ENCODE measurements at regions not wholly inside any gene's neighbourhood (a gene's known extent, or its start where the extent isn't known, plus 50 kb on each side); places are given as distances from the start of the nearest gene placed in this dataset.

GRCh38 chr15:87712211-87712610 lies 544.3 kb downstream of the NTRK3 start:
- Histone ChIP-seq H3K4me3 (replicated peaks in 1 of 3; ENCODE audit: insufficient read depth in 1 of 3, low read depth in 2 of 3, low read length in 3 of 3) (no peak overlapping the region), H3K79me2 (ENCODE audit: insufficient read depth, low read length) (no peaks in the 10 kb centered on the region), H3K4me2 (ENCODE audit: low read depth, low read length) (no peak overlapping the region), H4K20me1 (ENCODE audit: insufficient read depth, low read length) (no peaks in the 10 kb centered on the region), H3K4me1 (ENCODE audit: insufficient read depth, low read length) (no peaks in the 10 kb centered on the region), H3K9ac (ENCODE audit: insufficient read depth, low read depth, low read length) (no peak overlapping the region), H3K9me3 (ENCODE audit: low read length) (peaks cover 71% of the 10 kb centered on the region), H3K36me3 (replicated peaks in 1 of 2; ENCODE audit: control insufficient read depth in 1 of 2, insufficient read depth in 2 of 2, low read length in 2 of 2) (no peaks in the 10 kb centered on the region), H3K27me3 (ENCODE audit: control insufficient read depth in 1 of 2, insufficient read depth in 2 of 2, low read length in 2 of 2) (no peaks in the 10 kb centered on the region), H2AFZ (ENCODE audit: low read length) (no peak overlapping the region), H3K27ac (ENCODE audit: extremely low read length, insufficient read depth, low read length) (no peak overlapping the region)
- intact Hi-C loops (cut with micrococcal nuclease; ENCODE audit: unreplicated experiment) = no loop called here
- POLR2A ChIA-PET = no interaction called here
- TF ChIP-seq DNMT3B (CRISPR knock-in tag; conservative IDR thresholded peaks at IDR 0.05) (no peak), ZNF34 (CRISPR knock-in tag; IDR thresholded peaks at IDR 0.05; ENCODE audit: borderline replicate concordance) (no peak), ZNF274 (CRISPR knock-in tag; IDR thresholded peaks at IDR 0.05) (no peak), RFX3 (CRISPR knock-in tag; IDR thresholded peaks at IDR 0.05) (no peak), ZNF432 (CRISPR knock-in tag; IDR thresholded peaks at IDR 0.05; ENCODE audit: borderline replicate concordance) (no peak), MIER3 (CRISPR knock-in tag; IDR thresholded peaks at IDR 0.05; ENCODE audit: borderline replicate concordance) (no peak)
- WGBS (ENCODE audit: low lambda C conversion rate) = 0% methylated on average over 1 of the region's 2 CpGs
- DNase-seq (ENCODE audit: low spot score) (no peak), FAIRE-seq (no peak), ATAC-seq (no peak)
- in situ Hi-C loops (cut with HindIII; ENCODE audit: extremely low pct_ligation_motif_present, low pct_unique_long_range_greater_than_20kb) = no loop called here
- CTCF ChIA-PET (ENCODE audit: low intra/inter-chr PET ratio, low total read pairs) = no interaction called here
- BruUV-seq (replicated peaks) = no TSS peak

- POLR2A ChIA-PET = no interaction called here
- no peak for ATAC-seq
- WGBS (ENCODE audit: low lambda C conversion rate) = 5% methylated on average over 6 of the region's 6 CpGs
These were observed 545.5 kb downstream of the NTRK3 start for GRCh38 chr15:87711026-87711425.

More at GRCh38 chr15:87711026-87711425, 545.5 kb downstream of the NTRK3 start:
- H3K36me3 ChIP-seq (replicated peaks in 1 of 2; ENCODE audit: control insufficient read depth in 1 of 2, insufficient read depth in 2 of 2, low read length in 2 of 2) = no peaks in the 10 kb centered on the region
- H3K4me1 ChIP-seq (ENCODE audit: insufficient read depth, low read length) = no peaks in the 10 kb centered on the region
- FAIRE-seq (no peak), DNase-seq (ENCODE audit: low spot score) (no peak)
- H2AFZ ChIP-seq (ENCODE audit: low read length) = no peak overlapping the region
- H3K27ac ChIP-seq (ENCODE audit: extremely low read length, insufficient read depth, low read length) = no peak overlapping the region
- no peak overlapping the region for H3K9ac ChIP-seq (ENCODE audit: insufficient read depth, low read depth, low read length)
- in situ Hi-C loops (cut with HindIII; ENCODE audit: extremely low pct_ligation_motif_present, low pct_unique_long_range_greater_than_20kb) = no loop called here
- no peak for TF ChIP-seq ZNF589 (CRISPR knock-in tag; conservative IDR thresholded peaks at IDR 0.05)
- no peak for TF ChIP-seq ESRRA (CRISPR knock-in tag; IDR thresholded peaks at IDR 0.05; ENCODE audit: low read depth)
- TF ChIP-seq ZNF747 (CRISPR knock-in tag; IDR thresholded peaks at IDR 0.05; ENCODE audit: borderline replicate concordance) = no peak
- TF ChIP-seq NR3C1 (CRISPR knock-in tag; IDR thresholded peaks at IDR 0.05) = no peak
- no peak for TF ChIP-seq SRSF4 (IDR thresholded peaks at IDR 0.05; ENCODE audit: low read depth, low read length, poor library complexity, severe bottlenecking)
- TF ChIP-seq KDM6A (CRISPR knock-in tag; IDR thresholded peaks at IDR 0.05; ENCODE audit: low read depth) = no peak
- TF ChIP-seq PATZ1 (CRISPR knock-in tag; IDR thresholded peaks at IDR 0.05) = no peak
- no peak for TF ChIP-seq KDM2A (CRISPR knock-in tag; IDR thresholded peaks at IDR 0.05; ENCODE audit: borderline replicate concordance, low read depth)
- intact Hi-C loops (cut with micrococcal nuclease; ENCODE audit: unreplicated experiment) = no loop called here
- H4K20me1 ChIP-seq (ENCODE audit: insufficient read depth, low read length) = no peaks in the 10 kb centered on the region
- H3K4me2 ChIP-seq (ENCODE audit: low read depth, low read length) = no peak overlapping the region
- BruUV-seq (replicated peaks) = no TSS peak
- H3K79me2 ChIP-seq (ENCODE audit: insufficient read depth, low read length) = no peaks in the 10 kb centered on the region
- peaks cover 69% of the 10 kb centered on the region for H3K9me3 ChIP-seq (ENCODE audit: low read length)
- CTCF ChIA-PET (ENCODE audit: low intra/inter-chr PET ratio, low total read pairs) = no interaction called here
- H3K4me3 ChIP-seq (replicated peaks in 1 of 3; ENCODE audit: insufficient read depth in 1 of 3, low read depth in 2 of 3, low read length in 3 of 3) = no peak overlapping the region
- H3K27me3 ChIP-seq (ENCODE audit: control insufficient read depth in 1 of 2, insufficient read depth in 2 of 2, low read length in 2 of 2) = no peaks in the 10 kb centered on the region

Data from HepG2 (cell line).